CD1c-positive myeloid dendritic cell (primary cell): ENCODE measurements at regions not wholly inside any gene's neighbourhood (a gene's known extent, or its start where the extent isn't known, plus 50 kb on each side); places are given as distances from the start of the nearest gene placed in this dataset.

ENCODE experiments used
- DNase-seq: peaks from one replicate; pipeline ENCODE4 v3.0.0-alpha.2; 2016; ENCODE audit errors: extremely low spot score

- no peak for DNase-seq
Observed at GRCh38 chrX:45320191-45320590, 119.5 kb upstream of the DIPK2B start.

GRCh38 chrX:45309801-45310200, 109.1 kb upstream of the DIPK2B start:
- no peak for DNase-seq

- no peak for DNase-seq
Observed at GRCh38 chrX:45309096-45309495, 108.4 kb upstream of the DIPK2B start.

GRCh38 chrX:45306794-45307193, 106.1 kb upstream of the DIPK2B start:
- no peak for DNase-seq

- DNase-seq = no peak
Observed at GRCh38 chrX:45300638-45301037, 100.0 kb upstream of the DIPK2B start.

- DNase-seq = no peak
Observed at GRCh38 chrX:45295259-45295986, 94.7 kb upstream of the DIPK2B start.

GRCh38 chrX:45274576-45274975, 73.9 kb upstream of the DIPK2B start:
- no peak for DNase-seq

- no peak for DNase-seq
Observed at GRCh38 chrX:45267007-45267406, 66.3 kb upstream of the DIPK2B start.

GRCh38 chrX:45266456-45266855, 65.8 kb upstream of the DIPK2B start:
- no peak for DNase-seq

- no peak for DNase-seq
Observed at GRCh38 chrX:45264865-45265264, 64.2 kb upstream of the DIPK2B start.

- DNase-seq = no peak
Observed at GRCh38 chrX:45261471-45261870, 60.8 kb upstream of the DIPK2B start.

GRCh38 chrX:45261005-45261404, 60.3 kb upstream of the DIPK2B start:
- no peak for DNase-seq

GRCh38 chrX:45258731-45259402, 58.2 kb upstream of the DIPK2B start:
- no peak for DNase-seq
